ENCODE measurements at regions not wholly inside any gene's neighbourhood (a gene's known extent, or its start where the extent isn't known, plus 50 kb on each side); places are given as distances from the start of the nearest gene placed in this dataset.

- Histone ChIP-seq H3K4me3 (replicated peaks in 1 of 3; ENCODE audit: insufficient read depth in 1 of 3, low read depth in 2 of 3, low read length in 3 of 3) (no peak overlapping the region), H3K27me3 (ENCODE audit: control insufficient read depth in 1 of 2, insufficient read depth in 2 of 2, low read length in 2 of 2) (no peaks in the 10 kb centered on the region), H3K9ac (ENCODE audit: insufficient read depth, low read depth, low read length) (no peak overlapping the region), H4K20me1 (ENCODE audit: insufficient read depth, low read length) (no peaks in the 10 kb centered on the region), H3K36me3 (replicated peaks in 1 of 2; ENCODE audit: control insufficient read depth in 1 of 2, insufficient read depth in 2 of 2, low read length in 2 of 2) (no peaks in the 10 kb centered on the region), H3K4me2 (ENCODE audit: low read depth, low read length) (no peak overlapping the region), H2AFZ (ENCODE audit: low read length) (no peak overlapping the region), H3K79me2 (ENCODE audit: insufficient read depth, low read length) (no peaks in the 10 kb centered on the region), H3K27ac (ENCODE audit: extremely low read length, insufficient read depth, low read length) (no peak overlapping the region), H3K9me3 (ENCODE audit: low read length) (no peaks in the 10 kb centered on the region), H3K4me1 (ENCODE audit: insufficient read depth, low read length) (no peaks in the 10 kb centered on the region)
- intact Hi-C loops (cut with micrococcal nuclease; ENCODE audit: unreplicated experiment) (no loop called here), in situ Hi-C loops (cut with HindIII; ENCODE audit: extremely low pct_ligation_motif_present, low pct_unique_long_range_greater_than_20kb) (no loop called here)
- FAIRE-seq: no peak
- DNase-seq (ENCODE audit: low spot score): no peak
- BruUV-seq (replicated peaks): no TSS peak
- ATAC-seq: no peak
- TF ChIP-seq DZIP1 (CRISPR knock-in tag; IDR thresholded peaks at IDR 0.05) (no peak), FOXJ3 (CRISPR knock-in tag; IDR thresholded peaks at IDR 0.05; ENCODE audit: borderline replicate concordance) (no peak), SAFB2 (CRISPR knock-in tag; IDR thresholded peaks at IDR 0.05; ENCODE audit: borderline replicate concordance, low read depth) (no peak), ZNF24 (IDR thresholded peaks at IDR 0.05) (no peak), SALL1 (CRISPR knock-in tag; IDR thresholded peaks at IDR 0.05) (no peak), HMGA1 (CRISPR knock-in tag; conservative IDR thresholded peaks at IDR 0.05) (no peak), ZNF264 (CRISPR knock-in tag; IDR thresholded peaks at IDR 0.05) (no peak), ZNF3 (CRISPR knock-in tag; IDR thresholded peaks at IDR 0.05) (no peak), AGO1 (IDR thresholded peaks at IDR 0.05; ENCODE audit: low read depth, low read length, poor library complexity, severe bottlenecking) (no peak), MAF1 (CRISPR knock-in tag; IDR thresholded peaks at IDR 0.05; ENCODE audit: borderline replicate concordance) (no peak), ZSCAN20 (CRISPR knock-in tag; IDR thresholded peaks at IDR 0.05; ENCODE audit: borderline replicate concordance) (no peak), HOXA9 (CRISPR knock-in tag; IDR thresholded peaks at IDR 0.05; ENCODE audit: borderline replicate concordance) (no peak), U2AF2 (IDR thresholded peaks at IDR 0.05; ENCODE audit: low read depth, low read length) (no peak), ZNF567 (CRISPR knock-in tag; IDR thresholded peaks at IDR 0.05; ENCODE audit: borderline replicate concordance) (no peak), ZNF772 (CRISPR knock-in tag; IDR thresholded peaks at IDR 0.05) (no peak), EED (CRISPR knock-in tag; IDR thresholded peaks at IDR 0.05) (no peak)
- POLR2A ChIA-PET: no interaction called here
- CTCF ChIA-PET (ENCODE audit: low intra/inter-chr PET ratio, low total read pairs): no interaction called here
- WGBS (ENCODE audit: low lambda C conversion rate): 20% methylated on average over 2 of the region's 2 CpGs
Observed at GRCh38 chr6:86215323-86215722, 572.6 kb upstream of the SYNCRIP start.
